NCI-H526 treated with DMSO at 0.1 percent for 48 hours (cell line): ENCODE measurements at regions not wholly inside any gene's neighbourhood (a gene's known extent, or its start where the extent isn't known, plus 50 kb on each side); places are given as distances from the start of the nearest gene placed in this dataset.
"Not testable (repeated sequence)": the region's sequence is repeated elsewhere in the genome, so short reads cannot be mapped to it uniquely, and the experiment has no call there.

Experiments
- DNase-seq: peaks from one replicate; lab custom pipeline; 2025; lab: John Stamatoyannopoulos, UW

GRCh38 chr7:156383526-156383925, 257.0 kb upstream of the RNF32 start:
- DNase-seq = no peak

- no peak for DNase-seq
These were observed 260.3 kb upstream of the RNF32 start for GRCh38 chr7:156380261-156380660.

GRCh38 chr7:156379324-156380070, 261.1 kb upstream of the RNF32 start:
- DNase-seq = no peak

- DNase-seq = no peak
These were observed 261.8 kb upstream of the RNF32 start for GRCh38 chr7:156378806-156379205.

GRCh38 chr7:156376317-156376716, 264.3 kb upstream of the RNF32 start:
- peak; percentile 17 for DNase-seq

GRCh38 chr7:156374335-156374734, 266.2 kb upstream of the RNF32 start:
- no peak for DNase-seq

- not testable (repeated sequence) for DNase-seq
These were observed 270.6 kb upstream of the RNF32 start for GRCh38 chr7:156369929-156370328.

GRCh38 chr7:156368053-156368843, 272.3 kb upstream of the RNF32 start:
- DNase-seq = no peak

- no peak for DNase-seq
These were observed 276.8 kb upstream of the RNF32 start for GRCh38 chr7:156363751-156364150.

GRCh38 chr7:156360835-156361234, 279.7 kb upstream of the RNF32 start:
- no peak for DNase-seq

- DNase-seq = no peak
These were observed 284.0 kb upstream of the RNF32 start for GRCh38 chr7:156356551-156356950.

GRCh38 chr7:156353352-156353751, 287.2 kb upstream of the RNF32 start:
- no peak for DNase-seq

- DNase-seq = not testable (repeated sequence)
These were observed 292.8 kb upstream of the RNF32 start for GRCh38 chr7:156347703-156348248.

- DNase-seq = no peak
These were observed 293.4 kb upstream of the RNF32 start for GRCh38 chr7:156347132-156347531.

- DNase-seq = no peak
These were observed 296.0 kb upstream of the RNF32 start for GRCh38 chr7:156344595-156344994.

GRCh38 chr7:156334636-156335035, 305.9 kb upstream of the RNF32 start:
- no peak for DNase-seq

- no peak for DNase-seq
These were observed 312.7 kb upstream of the RNF32 start for GRCh38 chr7:156327916-156328315.

GRCh38 chr7:156327474-156327873, 313.1 kb upstream of the RNF32 start:
- DNase-seq = no peak

GRCh38 chr7:156324201-156324600, 316.4 kb upstream of the RNF32 start:
- DNase-seq = no peak

GRCh38 chr7:156321430-156321829, 319.1 kb upstream of the RNF32 start:
- not testable (repeated sequence) for DNase-seq

- no peak for DNase-seq
These were observed 321.6 kb upstream of the RNF32 start for GRCh38 chr7:156318926-156319325.

GRCh38 chr7:156318426-156318825, 322.1 kb upstream of the RNF32 start:
- no peak for DNase-seq

- no peak for DNase-seq
These were observed 331.5 kb upstream of the RNF32 start for GRCh38 chr7:156309016-156309620.
